ENCODE measurements at regions not wholly inside any gene's neighbourhood (a gene's known extent, or its start where the extent isn't known, plus 50 kb on each side); places are given as distances from the start of the nearest gene placed in this dataset.
A peak's percentile ranks its signal among the peaks of the same experiment; 100 is the strongest.

- no peak overlapping the region for H2AK5ac ChIP-seq (ENCODE audit: low read depth, low read length)
- H4K8ac ChIP-seq (ENCODE audit: extremely low read depth, insufficient read depth, low read length) = no peak overlapping the region
- H2BK5ac ChIP-seq (ENCODE audit: low read depth, low read length) = no peak overlapping the region
- no peak overlapping the region for H2AFZ ChIP-seq (ENCODE audit: low read length)
- H2BK20ac ChIP-seq (ENCODE audit: low read length) = no peak overlapping the region
- DNase-seq (ENCODE audit: low read depth in 1 of 2, low spot score in 2 of 2) (no peak), FAIRE-seq (no peak)
- no peak overlapping the region for H3K27ac ChIP-seq (ENCODE audit: low read depth, low read length)
- H3K4me1 ChIP-seq (replicated peaks in 1 of 4; ENCODE audit: control insufficient read depth in 3 of 4, insufficient read depth in 4 of 4, low read length in 3 of 4) = no peaks in the 10 kb centered on the region
- no peak overlapping the region for H2BK12ac ChIP-seq (ENCODE audit: low read depth, low read length)
- no peak overlapping the region for H3K4me2 ChIP-seq (ENCODE audit: insufficient read depth in 1 of 2, low read depth in 2 of 2, low read length in 2 of 2)
- H3K9me3 ChIP-seq (ENCODE audit: insufficient read depth in 2 of 2, low read depth in 1 of 2, low read length in 1 of 2) = no peaks in the 10 kb centered on the region
- H3K79me2 ChIP-seq (ENCODE audit: control insufficient read depth in 1 of 2, insufficient read depth in 2 of 2, low read length in 2 of 2) = no peaks in the 10 kb centered on the region
- H3K36me3 ChIP-seq (ENCODE audit: control insufficient read depth in 2 of 4, insufficient read depth in 4 of 4, low read length in 3 of 4) = no peaks in the 10 kb centered on the region; a peak in 1 of 8 replicates
- no peak overlapping the region for H4K91ac ChIP-seq (replicated peaks; ENCODE audit: insufficient read length, low read length)
- no peak overlapping the region for H2BK120ac ChIP-seq (replicated peaks; ENCODE audit: low read depth, low read length)
- no peaks in the 10 kb centered on the region for H3K23me2 ChIP-seq (ENCODE audit: low read depth, low read length)
- ChIA-PET POLR2A (ENCODE audit: partially characterized antibody) (no interaction called here), CTCF (ENCODE audit: partially characterized antibody) (interaction anchor here (0.8 to 2.6 kb wide), 4 partner anchors 11 to 242 kb away, joined by 3 to 31 read pairs (median 3); no protein-coding TSS in a partner anchor)
- peak overlapping the region; percentile 32; the same call in 1 of the 2 replicates for H3K18ac ChIP-seq (ENCODE audit: extremely low read depth, low read length)
- H3K79me1 ChIP-seq (ENCODE audit: low read depth, low read length) = no peaks in the 10 kb centered on the region
- H3K4me3 ChIP-seq (ENCODE audit: extremely low read depth in 1 of 4, insufficient read depth in 2 of 4, low read depth in 3 of 4, low read length in 4 of 4) = no peak overlapping the region
- no peak overlapping the region for H4K5ac ChIP-seq (ENCODE audit: insufficient read length, low read depth, low read length)
- no peak overlapping the region for H3K23ac ChIP-seq (ENCODE audit: insufficient read length)
- no peak overlapping the region for H2BK15ac ChIP-seq (ENCODE audit: low read length)
- no peaks in the 10 kb centered on the region for H3K27me3 ChIP-seq (replicated peaks in 1 of 4; ENCODE audit: control insufficient read depth in 3 of 4, extremely low read depth in 1 of 4, insufficient read depth in 3 of 4, low read length in 3 of 4)
- H3K56ac ChIP-seq (replicated peaks; ENCODE audit: insufficient read length, low read depth, low read length) = no peak overlapping the region
- 92% methylated on average over 3 of the region's 3 CpGs; no CpG with 5 or more reads in 1 of the 2 experiments for WGBS, 2 experiments (ENCODE audit: extremely low coverage in 1 of 2, insufficient coverage in 1 of 2, insufficient read length in 1 of 2, insufficient replicate concordance in 2 of 2, low coverage in 1 of 2, low lambda C conversion rate in 2 of 2, missing lambda C conversion rate in 1 of 2)
- H3K9ac ChIP-seq (replicated peaks in 1 of 4; ENCODE audit: extremely low read depth in 1 of 4, low read depth in 3 of 4, low read length in 3 of 4) = no peak overlapping the region
- no peak overlapping the region for H3K14ac ChIP-seq (ENCODE audit: insufficient read length)
- H4K20me1 ChIP-seq (replicated peaks in 1 of 2; ENCODE audit: control insufficient read depth in 1 of 2, insufficient read depth in 2 of 2, low read length in 2 of 2) = no peaks in the 10 kb centered on the region
- no peak overlapping the region for H3K4ac ChIP-seq (replicated peaks; ENCODE audit: insufficient read length, low read depth, low read length)
- TF ChIP-seq NRF1 (IDR thresholded peaks at IDR 0.05; ENCODE audit: low read depth, low read length) (no peak), SRF (IDR thresholded peaks at IDR 0.05; ENCODE audit: low read depth, low read length) (no peak), CHD1 (IDR thresholded peaks at IDR 0.05; ENCODE audit: low read depth, low read length) (no peak), CHD2 (IDR thresholded peaks at IDR 0.05; ENCODE audit: low read length) (no peak), KDM1A (IDR thresholded peaks at IDR 0.05; ENCODE audit: borderline replicate concordance, low read length) (no peak), SIN3A (conservative IDR thresholded peaks at IDR 0.05 in 1 of 2, IDR thresholded peaks at IDR 0.05 in 1 of 2; ENCODE audit: low read depth in 1 of 2, low read length in 2 of 2) (no peak), JUND (IDR thresholded peaks at IDR 0.05; ENCODE audit: low read length) (no peak), GABPA (IDR thresholded peaks at IDR 0.05; ENCODE audit: borderline replicate concordance, insufficient read depth, low read length) (no peak), POU5F1 (IDR thresholded peaks at IDR 0.05; ENCODE audit: low read depth, low read length) (no peak)
These were observed 113.0 kb upstream of the CHD2 start for GRCh38 chr15:92787116-92787515.
